NCI-H1105 treated with DMSO at 0.1 percent for 48 hours (cell line): ENCODE measurements at regions not wholly inside any gene's neighbourhood (a gene's known extent, or its start where the extent isn't known, plus 50 kb on each side); places are given as distances from the start of the nearest gene placed in this dataset.

Source experiments
- DNase-seq: peaks from one replicate; lab custom pipeline; 2025; lab: John Stamatoyannopoulos, UW

DNA sequence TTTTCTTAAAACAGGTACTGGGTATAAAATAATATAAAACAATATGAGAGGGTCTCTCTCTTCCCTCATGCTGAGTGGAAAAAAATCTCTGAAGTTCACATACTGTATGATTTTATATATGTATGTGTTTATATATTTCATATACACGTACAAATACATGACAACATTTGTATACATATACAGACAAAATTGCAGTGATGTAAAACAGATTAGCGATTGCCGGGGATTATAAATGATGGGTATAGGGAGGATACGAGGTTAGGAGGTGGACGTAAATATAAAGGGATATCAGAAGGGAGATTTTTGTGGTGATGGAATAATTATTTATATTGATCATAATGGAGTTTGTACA is 194.8 kb upstream of the PRSS16 start:
- DNase-seq = no peak

DNA sequence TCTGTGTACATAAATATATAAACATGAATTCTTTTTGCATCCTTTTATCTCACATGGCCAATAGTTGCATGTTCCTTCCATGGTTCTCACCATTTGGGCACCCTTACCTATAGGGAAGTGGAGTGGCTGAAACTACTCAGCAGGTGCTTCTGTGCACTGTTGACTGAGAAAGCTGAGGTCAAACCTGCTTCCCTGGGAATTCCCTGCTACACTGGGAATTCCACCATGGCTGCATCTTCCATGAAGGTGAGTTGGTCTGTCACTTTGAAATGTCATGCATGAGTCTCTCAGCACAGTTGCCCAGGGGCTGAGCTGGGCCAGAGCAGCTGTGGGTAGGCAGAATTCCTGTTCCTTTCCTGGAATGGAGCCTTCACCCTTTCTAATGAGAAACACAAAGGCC is 193.8 kb upstream of the PRSS16 start:
- no peak for DNase-seq

DNA sequence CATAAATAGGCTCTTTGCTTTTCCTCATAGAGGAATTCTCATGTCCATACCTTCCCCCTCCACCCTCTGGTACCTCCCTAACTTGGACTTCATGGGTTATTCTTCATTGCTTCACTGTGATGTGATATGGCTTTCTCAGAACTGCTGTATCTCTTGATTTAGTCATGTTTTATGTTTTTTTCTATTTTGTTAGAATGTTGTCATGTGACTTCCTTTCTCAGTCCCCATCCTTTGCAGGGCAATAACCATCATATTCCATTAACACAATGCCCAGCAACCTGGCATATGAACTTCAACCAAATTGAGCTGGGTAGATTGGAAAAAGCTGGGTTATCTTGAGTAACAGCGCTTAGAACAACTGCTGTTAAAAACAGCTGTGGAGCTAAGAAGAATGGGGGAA is 190.9 kb upstream of the PRSS16 start:
- DNase-seq = no peak

DNA sequence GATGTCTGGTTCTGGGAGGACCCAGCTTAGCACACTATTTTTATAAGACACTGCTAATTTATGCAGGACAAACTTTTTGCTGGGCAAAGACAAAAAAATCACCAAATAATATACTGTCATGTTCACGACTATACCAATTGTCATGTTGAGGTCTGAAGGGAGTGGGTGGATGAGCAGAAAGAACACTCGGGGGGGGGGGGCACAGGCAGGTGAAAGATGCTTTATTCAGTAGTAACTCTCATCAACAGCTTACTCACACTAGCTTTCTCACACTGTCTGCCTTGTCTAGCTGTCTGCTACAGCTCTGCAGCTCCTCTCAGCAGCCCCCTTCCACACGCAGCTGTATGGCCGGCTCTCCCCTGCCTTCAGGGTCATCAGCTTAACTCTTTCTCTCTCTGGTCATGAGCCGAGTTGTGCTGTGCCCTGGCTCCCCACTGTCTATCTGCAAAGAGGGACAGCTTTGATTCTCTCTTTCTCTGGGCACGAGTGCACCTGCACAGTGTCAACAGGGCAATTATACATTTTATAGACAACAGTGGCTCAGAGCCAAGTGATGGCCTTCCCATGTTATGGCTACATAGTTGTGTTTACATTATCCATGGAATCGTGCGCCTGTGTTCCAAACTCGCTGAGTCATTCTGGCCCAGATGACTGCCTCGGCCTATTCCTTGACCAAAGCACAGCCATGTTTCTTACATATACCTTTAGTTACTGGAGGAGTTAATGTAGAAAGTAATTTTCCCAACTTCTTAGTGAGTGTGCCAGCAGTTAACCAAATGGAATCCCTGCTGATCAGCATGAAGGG is 187.7 kb upstream of the PRSS16 start:
- peak; percentile 91 for DNase-seq

DNA sequence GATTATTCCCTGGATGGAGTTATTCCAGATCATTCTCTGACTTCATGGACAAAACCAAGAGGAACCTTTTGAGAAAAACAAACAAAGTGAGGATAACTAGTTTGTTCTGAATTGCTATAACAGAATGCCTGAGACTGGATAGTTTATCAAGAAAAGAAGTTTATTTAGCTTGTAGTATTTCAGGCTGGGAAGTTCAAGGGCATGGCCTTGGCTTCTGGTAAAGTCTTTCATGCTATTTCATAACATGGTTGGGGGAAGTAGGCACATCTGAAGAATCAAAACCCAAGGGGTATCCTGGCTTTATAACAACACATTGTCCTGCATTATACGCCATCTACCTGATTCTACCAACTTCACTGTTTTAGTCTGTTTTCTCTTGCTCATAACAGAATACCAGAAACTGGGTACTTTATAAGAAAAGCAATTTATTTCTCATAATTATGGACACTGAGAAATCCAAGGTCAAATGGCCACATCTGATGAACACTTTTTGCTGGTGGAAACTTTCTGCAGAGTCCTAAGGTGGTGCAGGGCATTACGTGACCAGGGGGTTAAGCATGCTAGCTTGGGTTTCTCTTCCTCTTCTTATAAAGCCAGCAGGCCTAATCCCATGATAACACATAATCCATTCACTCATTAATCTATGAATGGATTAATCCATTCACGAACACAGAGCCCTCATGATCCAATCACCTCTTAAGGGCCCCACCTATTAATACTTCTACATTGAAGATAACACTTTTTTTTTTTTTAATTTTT is 186.1 kb upstream of the PRSS16 start:
- DNase-seq = no peak

DNA sequence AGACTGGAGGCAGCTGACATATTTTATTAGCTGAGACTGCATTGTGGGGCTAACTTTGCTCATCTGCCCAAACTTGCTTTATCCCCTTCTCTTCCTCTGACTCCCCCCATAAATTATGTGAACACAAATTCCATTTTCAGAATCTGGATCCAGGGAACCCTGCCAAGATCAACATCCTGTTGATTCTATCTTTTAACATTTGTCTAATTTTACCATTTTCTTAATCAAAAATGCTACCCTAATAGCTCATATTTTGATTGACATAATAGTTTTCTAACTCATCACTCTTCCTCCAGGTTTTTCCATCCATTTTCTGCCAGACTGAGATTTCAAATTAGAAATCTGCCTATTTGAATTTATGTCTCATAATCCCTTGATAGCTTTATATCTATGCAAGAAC is 184.7 kb upstream of the PRSS16 start:
- no peak for DNase-seq

DNA sequence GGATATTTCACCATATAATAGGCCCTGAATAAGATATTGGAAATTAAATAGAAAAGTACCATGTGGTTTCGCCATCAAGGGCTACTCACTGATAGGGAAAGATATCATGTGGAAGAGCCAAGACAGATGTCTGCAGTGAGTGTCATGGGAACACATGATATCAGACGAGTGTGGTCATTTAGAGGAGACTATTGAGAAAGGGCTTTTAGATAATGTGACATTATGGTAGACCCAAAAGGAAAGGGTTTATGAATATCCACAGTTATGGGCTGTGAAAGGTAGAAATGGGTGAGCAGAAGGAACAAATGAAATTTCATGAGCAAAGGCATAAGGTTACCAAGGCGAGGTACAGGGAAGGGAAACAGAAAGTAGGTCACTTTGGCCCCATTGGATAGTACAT is 182.3 kb upstream of the PRSS16 start:
- no peak for DNase-seq

DNA sequence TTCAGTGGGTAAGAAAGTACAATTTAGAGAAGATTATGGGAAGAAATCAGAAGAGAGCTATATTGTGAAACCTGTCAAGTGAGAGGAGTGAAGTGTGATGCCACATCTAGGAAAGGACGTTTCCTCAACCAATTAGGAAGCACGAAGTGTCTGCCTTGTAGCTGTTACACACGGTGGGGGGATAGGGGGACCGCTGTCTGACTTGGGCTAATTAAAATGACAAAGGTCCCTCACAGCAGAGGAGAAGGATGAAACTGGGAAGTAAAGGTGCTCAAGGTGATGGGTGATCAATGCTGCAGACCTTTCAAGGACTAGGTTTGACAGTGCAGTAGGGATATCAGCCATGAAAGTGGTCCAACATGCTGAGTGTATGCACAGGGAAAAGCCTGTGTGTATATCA is 181.1 kb upstream of the PRSS16 start:
- DNase-seq = no peak

DNA sequence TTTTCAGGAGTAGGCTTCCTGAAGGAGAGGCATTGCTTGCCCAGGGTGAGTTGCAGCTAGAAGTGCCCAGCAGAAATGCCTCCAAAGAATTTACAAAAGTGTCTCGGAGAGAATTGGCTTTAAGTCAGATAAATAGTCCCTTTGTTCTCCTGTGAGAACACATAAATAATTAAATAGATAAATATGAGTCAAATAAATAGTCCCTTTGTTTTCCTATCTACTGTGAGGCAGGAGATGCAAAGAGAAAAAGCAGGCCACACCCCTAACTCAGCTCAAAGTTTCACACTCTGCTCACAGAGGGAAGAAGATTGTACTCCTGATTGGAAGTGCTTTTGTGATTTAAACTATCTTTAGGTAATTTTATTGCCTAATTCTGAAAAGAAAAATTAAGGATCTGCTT is 180.7 kb upstream of the PRSS16 start:
- DNase-seq = no peak

DNA sequence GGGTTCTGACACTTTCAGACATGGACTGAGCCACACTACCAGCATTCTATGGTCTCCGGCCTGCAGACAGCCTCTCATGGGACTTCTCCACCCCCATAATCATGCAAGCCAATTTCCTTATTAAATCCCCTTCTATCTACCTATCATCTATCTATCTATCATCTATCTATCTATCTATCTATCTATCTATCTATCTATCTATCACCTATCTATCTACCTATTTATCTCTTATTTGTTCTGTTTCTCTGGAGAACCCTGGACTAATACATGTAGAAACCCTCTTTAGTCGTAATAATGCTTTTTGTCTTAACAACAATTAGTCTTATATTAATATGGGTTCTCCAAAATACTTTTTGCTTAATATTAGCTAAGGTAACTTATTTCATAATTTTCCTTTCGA is 174.1 kb upstream of the PRSS16 start:
- DNase-seq = no peak

DNA sequence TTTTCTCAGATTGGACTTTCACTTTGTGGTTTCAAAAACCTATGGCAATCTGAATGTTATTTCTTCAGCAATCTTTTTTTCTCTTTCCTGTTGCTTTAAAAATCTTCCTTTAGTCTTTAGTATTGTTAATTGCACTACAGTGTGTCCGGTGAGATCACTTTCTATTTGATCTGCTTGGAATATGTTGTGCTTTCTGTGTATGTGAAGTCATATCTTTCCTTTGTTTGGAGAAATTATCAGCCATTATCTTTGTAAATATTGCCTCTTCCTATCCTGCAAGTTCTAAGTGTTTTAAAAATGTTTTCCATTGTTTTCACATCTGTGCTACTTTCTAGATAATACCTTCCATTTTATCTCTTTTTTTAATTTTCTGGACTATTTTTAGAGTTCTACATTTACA is 171.4 kb upstream of the PRSS16 start:
- no peak for DNase-seq

DNA sequence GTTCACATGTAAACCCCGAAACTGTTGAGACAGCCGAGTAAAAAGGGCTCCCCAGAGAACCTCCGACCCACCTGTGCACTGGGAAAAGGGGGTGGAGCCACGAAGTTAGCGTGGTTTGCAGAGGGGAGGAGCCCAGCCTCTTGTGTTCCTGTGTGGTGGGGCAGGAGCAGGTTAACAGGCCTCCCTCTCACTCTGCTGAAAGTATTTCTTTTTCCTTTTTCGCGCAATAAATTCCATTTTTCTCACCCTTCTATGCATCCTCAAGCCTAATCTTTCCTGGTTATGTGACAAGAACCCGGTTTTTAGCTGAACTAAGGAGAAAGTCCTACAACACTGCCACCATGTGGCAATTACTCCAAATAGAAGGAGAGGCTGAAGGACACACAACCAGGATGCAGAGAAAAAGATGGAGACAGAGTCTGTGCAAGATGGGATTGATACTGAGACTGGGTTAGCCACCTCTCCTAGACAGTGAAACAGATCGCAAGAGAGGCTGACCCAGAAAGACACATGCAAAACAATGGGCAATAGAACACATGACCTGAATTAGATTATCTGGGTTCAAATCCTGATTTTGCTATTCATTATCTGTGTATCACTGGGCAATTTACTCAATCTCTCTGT is 168.7 kb upstream of the PRSS16 start:
- peak; percentile 87 for DNase-seq

DNA sequence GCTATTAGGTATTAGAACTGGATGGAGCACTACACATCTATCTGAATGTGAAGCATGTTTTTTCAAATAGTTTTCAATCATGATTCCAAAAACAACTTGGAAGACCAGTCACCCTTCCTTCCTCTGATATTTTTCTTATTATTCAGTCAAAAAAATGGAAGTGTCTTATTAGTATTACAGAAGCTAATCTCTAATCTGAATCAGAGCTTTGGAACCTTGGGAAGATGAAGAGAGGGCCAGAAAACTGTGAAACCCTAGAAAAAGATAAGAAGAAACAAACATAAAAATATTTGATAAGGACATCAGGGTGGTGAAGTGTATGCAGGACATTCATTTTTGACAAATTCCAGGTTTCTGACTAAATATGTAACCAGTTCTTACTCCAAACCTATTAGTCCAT is 166.3 kb upstream of the PRSS16 start:
- no peak for DNase-seq

DNA sequence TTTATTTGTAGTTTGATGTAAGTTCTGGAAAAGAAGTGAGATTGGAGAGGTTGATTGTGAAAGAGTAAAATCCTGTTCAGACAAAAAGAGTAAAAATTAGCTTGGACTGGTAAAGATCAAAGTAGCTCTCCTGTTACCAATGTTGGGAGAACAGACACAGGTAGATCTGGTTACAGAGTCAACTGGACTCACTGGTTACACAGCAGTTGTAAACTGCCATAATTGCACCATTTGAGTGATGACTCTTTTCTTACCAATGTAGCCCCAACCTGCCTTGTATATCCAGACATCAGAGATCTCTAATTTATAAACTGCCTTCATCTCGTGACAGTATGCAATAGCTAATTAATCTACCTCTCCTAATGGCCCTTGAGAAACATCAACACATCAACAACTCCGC is 165.6 kb upstream of the PRSS16 start:
- DNase-seq = no peak

DNA sequence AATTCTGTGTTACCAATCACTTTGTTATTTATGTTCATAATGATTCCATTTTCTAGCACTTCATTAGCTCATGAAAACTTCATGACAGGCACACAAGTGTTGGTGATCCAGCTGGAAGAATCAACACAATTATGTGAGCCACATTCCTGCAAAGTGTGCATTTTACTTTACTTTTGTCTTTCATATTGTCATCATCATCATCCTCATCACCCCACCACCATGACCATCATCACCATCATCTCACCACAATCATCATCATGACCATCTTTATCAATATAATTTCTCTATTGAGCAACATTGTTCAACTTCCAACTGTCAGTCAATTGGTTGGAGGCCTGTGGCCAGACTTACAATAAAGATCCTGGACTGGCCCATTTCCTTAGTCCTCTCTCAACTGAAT is 159.4 kb upstream of the PRSS16 start:
- no peak for DNase-seq

DNA sequence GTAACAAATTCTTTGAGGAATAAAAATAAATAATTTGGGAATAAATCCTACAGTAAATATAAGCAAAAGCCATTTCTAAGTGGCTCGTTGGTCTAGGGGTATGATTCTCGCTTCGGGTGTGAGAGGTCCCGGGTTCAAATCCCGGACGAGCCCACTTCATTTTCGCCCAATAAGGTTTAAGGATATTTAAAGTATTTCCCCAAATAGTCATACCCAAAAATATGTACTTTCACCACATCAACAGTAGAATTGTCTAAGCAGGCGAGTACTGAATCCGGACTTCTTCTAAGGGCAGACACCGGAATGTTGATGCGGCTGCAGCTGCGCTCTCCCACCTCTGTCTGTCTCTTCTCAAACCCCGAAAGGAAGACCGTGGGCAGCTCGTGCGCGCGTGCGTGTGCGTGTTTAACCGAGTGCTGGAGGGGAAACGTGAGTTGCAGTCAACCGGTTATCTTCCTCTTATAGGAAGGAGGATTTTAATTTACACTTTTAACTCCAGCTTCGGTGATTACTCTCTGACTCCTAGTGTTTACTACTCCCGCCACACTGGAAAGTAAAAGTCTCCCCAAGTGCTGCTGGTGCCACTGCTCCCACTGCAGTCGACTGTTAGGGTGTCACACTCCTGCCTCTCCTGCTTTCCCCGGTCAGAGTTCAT is 155.7 kb upstream of the PRSS16 start:
- DNase-seq = no peak

DNA sequence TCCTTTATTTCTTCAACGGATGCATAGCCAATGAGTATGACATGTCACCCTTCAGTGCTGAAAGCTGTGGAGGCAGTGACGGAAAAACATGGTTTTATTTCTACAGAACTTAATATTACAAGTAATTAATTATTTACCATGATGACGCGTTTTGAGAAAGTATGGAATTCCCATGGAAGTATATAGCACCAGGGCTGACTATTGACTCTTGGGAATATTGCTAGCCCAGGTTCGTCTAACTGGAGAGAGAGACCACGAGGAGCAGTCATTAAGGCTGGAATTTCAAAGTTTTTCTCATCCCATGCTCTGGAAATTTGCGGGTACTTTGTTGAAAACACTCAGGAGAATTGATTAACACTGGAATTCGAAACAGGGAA is 155.2 kb upstream of the PRSS16 start:
- DNase-seq = no peak

DNA sequence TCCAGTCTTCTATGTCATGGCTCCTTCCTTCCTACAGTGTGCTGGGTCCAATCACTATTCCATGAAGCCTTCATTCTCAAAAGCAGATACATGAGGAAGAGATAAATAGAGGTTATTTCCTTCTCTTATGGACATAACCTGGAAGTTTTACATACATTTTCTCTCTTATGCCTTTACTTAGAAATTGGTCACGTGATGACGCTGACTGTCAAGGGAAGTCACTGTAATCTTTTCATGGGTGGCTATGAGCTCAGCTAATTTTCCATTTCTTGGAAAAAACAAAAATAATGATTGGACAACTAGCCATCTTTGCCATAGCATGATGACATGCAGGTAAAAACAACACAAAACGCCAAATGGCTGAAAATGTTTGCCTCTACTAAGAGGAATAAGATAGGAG is 151.6 kb upstream of the PRSS16 start:
- no peak for DNase-seq

DNA sequence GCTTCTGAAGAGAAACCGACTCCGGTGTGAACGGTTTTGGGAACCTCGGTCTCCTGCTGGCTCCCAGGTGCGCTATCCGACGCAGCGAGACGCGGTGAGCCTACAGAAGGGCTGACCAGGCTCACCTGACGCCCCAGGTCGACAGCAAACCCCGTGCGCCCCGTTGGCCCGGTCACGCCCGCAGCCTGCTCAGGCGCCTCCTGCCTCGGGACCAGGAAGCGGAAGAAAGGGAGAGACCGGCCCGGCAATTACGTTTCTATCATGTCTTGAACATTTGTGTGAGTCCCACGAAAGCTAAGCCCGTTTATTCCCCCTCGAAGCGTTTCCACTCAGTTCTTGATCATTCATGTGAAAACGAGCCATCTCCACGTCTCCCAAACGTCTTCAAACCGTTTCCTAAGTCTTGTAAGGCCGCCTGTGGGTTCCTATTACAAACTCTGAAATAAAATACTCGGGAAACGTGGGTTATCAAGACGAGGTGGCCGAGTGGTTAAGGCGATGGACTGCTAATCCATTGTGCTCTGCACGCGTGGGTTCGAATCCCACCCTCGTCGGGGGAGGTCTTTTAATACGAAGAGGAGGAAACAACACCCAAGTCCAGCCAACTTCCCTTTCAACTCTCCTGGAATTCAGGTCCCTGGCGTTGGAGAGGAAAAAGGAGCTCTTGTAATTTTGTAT is 150.5 kb upstream of the PRSS16 start:
- DNase-seq = no peak

DNA sequence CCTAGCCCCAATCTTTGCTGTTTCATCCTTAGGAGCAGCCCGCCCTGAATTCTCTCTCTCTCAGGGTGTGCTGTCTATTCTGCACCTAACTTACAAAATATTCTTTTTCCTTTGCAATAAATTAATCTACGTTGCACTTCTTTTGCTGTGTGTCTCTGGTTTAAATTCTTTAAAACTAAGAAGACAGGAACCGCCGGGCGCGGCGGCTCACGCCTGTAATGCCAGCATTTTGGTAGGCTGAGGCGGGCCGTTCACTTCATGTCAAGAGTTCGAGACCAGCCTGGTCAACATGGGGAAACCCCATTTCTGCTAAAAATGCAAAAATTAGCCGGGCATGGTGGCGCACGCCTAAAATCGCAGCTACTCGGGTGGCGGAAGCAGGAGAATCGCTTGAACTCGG is 148.5 kb upstream of the PRSS16 start:
- no peak for DNase-seq

DNA sequence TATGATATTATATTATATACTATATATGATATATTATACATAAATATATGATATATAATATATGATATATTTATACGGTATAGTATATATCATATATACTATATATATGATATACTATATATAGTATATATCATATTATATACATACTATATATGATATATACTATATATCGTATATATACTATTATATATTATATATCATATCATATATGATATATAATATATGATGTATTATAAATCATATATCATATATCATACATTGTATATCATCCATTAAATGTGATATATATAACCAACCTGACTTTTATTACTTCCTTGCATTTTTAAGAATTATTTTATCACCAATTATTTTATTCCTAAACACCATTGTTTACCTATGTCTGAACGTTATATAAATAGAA is 146.6 kb upstream of the PRSS16 start:
- DNase-seq = no peak

DNA sequence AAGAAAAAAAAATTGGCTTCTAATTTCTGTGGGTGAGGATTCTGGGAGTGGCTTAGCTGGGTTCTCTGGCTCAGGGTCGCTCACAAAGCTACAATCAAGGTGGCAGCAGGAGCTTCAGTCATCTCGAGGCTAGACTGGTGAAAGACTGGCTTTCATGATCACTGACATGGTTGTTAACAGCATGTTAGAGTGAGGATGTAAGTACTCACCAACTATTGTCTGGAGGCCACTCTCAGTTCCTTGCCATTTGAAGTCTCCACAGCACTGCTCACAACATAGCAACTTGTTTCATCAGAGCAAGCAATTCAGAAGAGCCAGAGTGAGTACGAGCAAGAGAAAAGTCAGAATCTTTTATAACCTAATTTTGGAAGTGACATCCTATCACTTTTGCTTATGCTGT is 145.7 kb upstream of the PRSS16 start:
- DNase-seq = no peak
